WTC11 (cell line): ENCODE measurements at regions not wholly inside any gene's neighbourhood (a gene's known extent, or its start where the extent isn't known, plus 50 kb on each side); places are given as distances from the start of the nearest gene placed in this dataset.

Experiments used
- ATAC-seq: fragments of 200-7000 bp; cut with Tn5 transposase; 2 replicates; pipeline ENCODE4 v1.10.0; 2021; ENCODE audit warnings: mild to moderate bottlenecking, moderate library complexity
- CTCF ChIA-PET: fragments of 300-600 bp; sonication (Branson Sonifier 250); formaldehyde crosslinking; loops from one replicate; lab custom pipeline; 2021; ENCODE audit warnings: antibody characterized with exemption; lab: Charles Lee
- POLR2A ChIA-PET: fragments of 350-600 bp; sonication (Branson Sonifier 250); formaldehyde crosslinking; loops from one replicate; lab custom pipeline; 2021; ENCODE audit warnings: antibody characterized with exemption; lab: Charles Lee
- DNase-seq: peaks from one replicate; pipeline ENCODE4 v3.0.0; 2021; ENCODE audit warnings: low spot score
- H3K27ac Mint-ChIP-seq: 2 replicates; pipeline ENCODE4 v1.8.0; 2021; ENCODE audit warnings: mixed read lengths
- H3K27me3 Mint-ChIP-seq: 2 replicates; pipeline ENCODE4 v1.8.0; 2021; ENCODE audit warnings: low read depth, mild to moderate bottlenecking, moderate library complexity, mixed read lengths
- H3K36me3 Mint-ChIP-seq: 2 replicates; pipeline ENCODE4 v1.8.0; 2021; ENCODE audit warnings: mixed read lengths
- H3K4me1 Mint-ChIP-seq: 2 replicates; pipeline ENCODE4 v1.8.0; 2022; ENCODE audit warnings: mixed read lengths
- H3K4me3 Mint-ChIP-seq: 2 replicates; pipeline ENCODE4 v1.8.0; 2021; ENCODE audit warnings: mild to moderate bottlenecking, moderate library complexity, mixed read lengths
- H3K9me3 Mint-ChIP-seq: 2 replicates; pipeline ENCODE4 v1.8.0; 2021; ENCODE audit warnings: mixed read lengths
- AR ChIP-seq: fragments of 250-450 bp; sonication (Bioruptor Pico); IDR thresholded peaks from 2 replicates; pipeline ENCODE4 v1.9.0; 2021; ENCODE audit warnings: mild to moderate bottlenecking
- E2F4 ChIP-seq: sonication (generic); formaldehyde crosslinking; IDR thresholded peaks from 2 replicates; pipeline ENCODE4 v1.8.1; 2022; ENCODE audit warnings: low read depth, mild to moderate bottlenecking, moderate library complexity, missing genetic modification reagents, borderline replicate concordance
- ESRRA ChIP-seq: sonication (generic); formaldehyde crosslinking; IDR thresholded peaks from 2 replicates; pipeline ENCODE4 v1.8.1; 2022; ENCODE audit warnings: mild to moderate bottlenecking, missing genetic modification reagents, borderline replicate concordance
- FOXP1 ChIP-seq: sonication (generic); formaldehyde crosslinking; IDR thresholded peaks from 2 replicates; pipeline ENCODE4 v1.8.0; 2022; ENCODE audit warnings: missing genetic modification reagents, mild to moderate bottlenecking, moderate library complexity, borderline replicate concordance
- FOXP4 ChIP-seq: sonication (generic); formaldehyde crosslinking; IDR thresholded peaks from 2 replicates; pipeline ENCODE4 v1.8.0; 2022; ENCODE audit warnings: mild to moderate bottlenecking, missing genetic modification reagents
- IRF2 ChIP-seq: sonication (generic); formaldehyde crosslinking; IDR thresholded peaks from 2 replicates; pipeline ENCODE4 v1.8.0; 2022; ENCODE audit warnings: low read depth, missing genetic modification reagents, borderline replicate concordance
- JAZF1 ChIP-seq: fragments of 250-450 bp; sonication (Bioruptor Pico); IDR thresholded peaks from 2 replicates; pipeline ENCODE4 v1.9.0; 2021; ENCODE audit warnings: moderate library complexity, mild to moderate bottlenecking, inconsistent platforms
- PRDM15 ChIP-seq: sonication (generic); formaldehyde crosslinking; IDR thresholded peaks from 2 replicates; pipeline ENCODE4 v1.8.0; 2022; ENCODE audit warnings: missing genetic modification reagents
- PREB ChIP-seq: sonication (generic); formaldehyde crosslinking; IDR thresholded peaks from 2 replicates; pipeline ENCODE4 v1.8.1; 2022; ENCODE audit warnings: mild to moderate bottlenecking, missing genetic modification reagents, moderate library complexity, borderline replicate concordance
- TP53 ChIP-seq: sonication (generic); formaldehyde crosslinking; IDR thresholded peaks from 2 replicates; pipeline ENCODE4 v1.8.1; 2023; ENCODE audit warnings: mild to moderate bottlenecking, missing genetic modification reagents
- ZBTB21 ChIP-seq: sonication (generic); formaldehyde crosslinking; IDR thresholded peaks from 2 replicates; pipeline ENCODE4 v1.8.1; 2023; ENCODE audit warnings: mild to moderate bottlenecking, missing genetic modification reagents, borderline replicate concordance
- ZNF281 ChIP-seq: sonication (generic); formaldehyde crosslinking; IDR thresholded peaks from 2 replicates; pipeline ENCODE4 v1.8.0; 2023; ENCODE audit warnings: mild to moderate bottlenecking, missing genetic modification reagents
- ZNF396 ChIP-seq: fragments of 250-450 bp; sonication (Bioruptor Pico); IDR thresholded peaks from 2 replicates; pipeline ENCODE4 v1.8.0; 2021; ENCODE audit warnings: mild to moderate bottlenecking, moderate library complexity, borderline replicate concordance
- ZNF671 ChIP-seq: fragments of 250-450 bp; sonication (Bioruptor Pico); IDR thresholded peaks from 2 replicates; pipeline ENCODE4 v1.8.0; 2021; ENCODE audit warnings: mild to moderate bottlenecking

GRCh38 chr7:145184956-145185355 lies 349.1 kb upstream of the TPK1 start (continued):
- TF ChIP-seq AR (CRISPR knock-in tag): no peak
- no peak for TF ChIP-seq ZNF396

- no peaks in the 10 kb centered on the region for H3K36me3 Mint-ChIP-seq
- no peaks in the 10 kb centered on the region for H3K27me3 Mint-ChIP-seq
- H3K4me3 Mint-ChIP-seq: no peak overlapping the region
- H3K9me3 Mint-ChIP-seq: peaks cover 4% of the 10 kb centered on the region; the same call in 1 of the 2 replicates
- TF ChIP-seq ZNF281 (CRISPR knock-in tag) (no peak), PREB (CRISPR knock-in tag) (no peak), ZNF671 (CRISPR knock-in tag) (no peak), FOXP4 (CRISPR knock-in tag) (no peak), PRDM15 (no peak), E2F4 (CRISPR knock-in tag) (no peak), JAZF1 (CRISPR knock-in tag) (no peak), FOXP1 (CRISPR knock-in tag) (no peak), ZBTB21 (CRISPR knock-in tag) (no peak), IRF2 (CRISPR knock-in tag) (no peak), ESRRA (no peak), TP53 (no peak)
- H3K27ac Mint-ChIP-seq: no peak overlapping the region
- DNase-seq (no peak), ATAC-seq (no peak)
- no peaks in the 10 kb centered on the region for H3K4me1 Mint-ChIP-seq
- ChIA-PET POLR2A (no interaction called here), CTCF (no interaction called here)
Measured at GRCh38 chr7:145183069-145183468, 347.2 kb upstream of the TPK1 start.
